Stimulated activated effector memory CD8-positive, alpha-beta T cell treated with anti-CD3 and anti-CD28 coated beads, Interleukin-12 subunit alpha, Interleukin-12 subunit beta, amount 100 ng/mL, for 72 hours (primary cell): ENCODE measurements at regions not wholly inside any gene's neighbourhood (a gene's known extent, or its start where the extent isn't known, plus 50 kb on each side); places are given as distances from the start of the nearest gene placed in this dataset.
"Not testable (repeated sequence)": the region's sequence is repeated elsewhere in the genome, so short reads cannot be mapped to it uniquely, and the experiment has no call there.

Experiments used
- ATAC-seq: fragments of 150-1000 bp; cut with Tn5 transposase; 2 replicates; pipeline ENCODE4 v1.10.0; 2021
- DNase-seq, 2 donors: peaks; one replicate each; pipeline ENCODE4 v3.0.0; 2021 to 2022; ENCODE audit warnings: low spot score in 2 of 2
- H3K27ac Mint-ChIP-seq: one replicate; pipeline ENCODE4 v1.8.0; 2022; ENCODE audit warnings: mild to moderate bottlenecking, mixed read lengths
- H3K36me3 Mint-ChIP-seq: one replicate; pipeline ENCODE4 v1.8.0; 2022; ENCODE audit warnings: mild to moderate bottlenecking, mixed read lengths
- H3K4me1 Mint-ChIP-seq: one replicate; pipeline ENCODE4 v1.8.0; 2022; ENCODE audit warnings: mixed read lengths
- H3K4me3 Mint-ChIP-seq: one replicate; pipeline ENCODE4 v1.8.0; 2022; ENCODE audit warnings: mild to moderate bottlenecking, mixed read lengths
- H3K9me3 Mint-ChIP-seq: one replicate; pipeline ENCODE4 v1.8.0; 2022; ENCODE audit warnings: mixed read lengths

- no peak for ATAC-seq
- no peak for DNase-seq
- Mint-ChIP-seq H3K36me3 (no peaks in the 10 kb centered on the region), H3K9me3 (no peaks in the 10 kb centered on the region), H3K4me1 (no peaks in the 10 kb centered on the region), H3K4me3 (no peak overlapping the region), H3K27ac (no peak overlapping the region)
These were observed 210.7 kb upstream of the IGFBP7 start for GRCh38 chr4:57320849-57321248.

GRCh38 chr4:57320217-57320616, 210.0 kb upstream of the IGFBP7 start:
- peaks cover 4% of the 10 kb centered on the region for H3K9me3 Mint-ChIP-seq
- ATAC-seq = no peak
- no peaks in the 10 kb centered on the region for H3K36me3 Mint-ChIP-seq
- no peak for DNase-seq
- no peaks in the 10 kb centered on the region for H3K4me1 Mint-ChIP-seq
- H3K4me3 Mint-ChIP-seq = no peak overlapping the region
- no peak overlapping the region for H3K27ac Mint-ChIP-seq

DNA sequence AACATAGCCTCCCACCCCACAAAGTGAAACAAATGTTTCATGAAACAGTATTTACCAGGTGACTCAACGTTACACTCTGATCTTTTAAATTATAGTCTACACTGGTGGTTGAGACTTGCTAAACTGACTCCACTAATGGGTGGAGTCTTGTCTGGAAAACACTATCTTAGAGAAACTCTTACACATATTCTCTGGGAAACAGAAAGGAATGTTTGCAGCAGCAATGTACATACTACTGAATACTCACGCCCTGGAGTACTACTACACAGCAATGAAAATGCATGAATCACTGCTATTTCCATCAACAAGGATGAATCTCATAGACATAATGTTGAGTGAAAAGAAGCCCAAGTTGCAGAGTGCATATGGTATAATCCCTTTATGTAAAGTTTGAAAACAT, 208.5 kb upstream of the IGFBP7 start:
- no peak for DNase-seq
- no peak for ATAC-seq
- Mint-ChIP-seq H3K4me1 (no peaks in the 10 kb centered on the region), H3K27ac (no peak overlapping the region), H3K4me3 (no peak overlapping the region), H3K9me3 (peaks cover 5% of the 10 kb centered on the region), H3K36me3 (no peaks in the 10 kb centered on the region)

GRCh38 chr4:57314636-57315035, 204.5 kb upstream of the IGFBP7 start:
- no peaks in the 10 kb centered on the region for H3K36me3 Mint-ChIP-seq
- no peak overlapping the region for H3K4me3 Mint-ChIP-seq
- no peak overlapping the region for H3K27ac Mint-ChIP-seq
- DNase-seq (no peak), ATAC-seq (no peak)
- H3K4me1 Mint-ChIP-seq = no peaks in the 10 kb centered on the region
- H3K9me3 Mint-ChIP-seq = peaks cover 7% of the 10 kb centered on the region

- DNase-seq = no peak
- no peak for ATAC-seq
- Mint-ChIP-seq H3K9me3 (peaks cover 7% of the 10 kb centered on the region), H3K36me3 (no peaks in the 10 kb centered on the region), H3K4me1 (no peaks in the 10 kb centered on the region), H3K27ac (no peak overlapping the region), H3K4me3 (no peak overlapping the region)
These were observed 202.1 kb upstream of the IGFBP7 start for GRCh38 chr4:57312296-57312695.

DNA sequence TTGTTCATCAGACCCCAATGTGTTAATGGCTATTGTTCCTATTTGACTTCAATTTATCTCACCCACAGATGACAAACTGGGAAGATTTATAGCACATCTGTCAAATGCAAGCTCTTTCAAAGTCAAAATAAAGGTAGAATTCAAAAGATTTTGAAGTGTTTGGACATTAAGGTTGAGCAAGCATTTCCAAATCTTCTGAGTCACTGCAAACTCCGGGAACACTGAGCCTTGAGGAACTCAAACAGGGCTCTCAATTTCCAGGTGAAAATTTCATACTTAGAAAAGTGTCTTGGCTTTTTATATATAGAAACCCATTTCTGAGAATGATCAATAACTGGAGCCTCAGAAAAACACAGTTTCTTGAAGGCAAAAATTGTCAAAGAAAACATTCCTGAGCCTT, 199.5 kb upstream of the IGFBP7 start:
- H3K4me3 Mint-ChIP-seq = no peak overlapping the region
- no peaks in the 10 kb centered on the region for H3K4me1 Mint-ChIP-seq
- DNase-seq (no peak), ATAC-seq (no peak)
- no peak overlapping the region for H3K27ac Mint-ChIP-seq
- H3K9me3 Mint-ChIP-seq = peaks cover 4% of the 10 kb centered on the region
- H3K36me3 Mint-ChIP-seq = no peaks in the 10 kb centered on the region

DNA sequence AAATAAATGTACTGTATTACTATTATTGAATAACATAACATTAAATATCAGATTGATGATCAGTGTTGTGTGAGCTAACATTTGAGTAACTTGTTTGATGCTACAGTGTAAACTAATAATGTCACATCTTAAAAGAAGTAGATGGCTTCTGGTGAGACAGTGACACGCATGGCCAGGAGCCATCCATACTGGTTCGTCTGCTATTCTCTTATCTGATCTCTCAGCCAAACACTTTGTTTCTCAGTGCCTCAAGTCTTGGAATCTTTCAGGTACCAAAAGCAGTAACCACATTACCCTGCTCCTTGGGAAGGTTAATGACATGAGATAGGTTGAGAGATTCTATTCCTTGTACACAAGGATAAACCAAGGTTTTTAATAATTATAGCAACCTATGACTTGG, 198.1 kb upstream of the IGFBP7 start:
- H3K4me1 Mint-ChIP-seq = no peaks in the 10 kb centered on the region
- no peak for ATAC-seq
- H3K9me3 Mint-ChIP-seq = no peaks in the 10 kb centered on the region
- H3K36me3 Mint-ChIP-seq = no peaks in the 10 kb centered on the region
- H3K27ac Mint-ChIP-seq = no peak overlapping the region
- no peak overlapping the region for H3K4me3 Mint-ChIP-seq
- DNase-seq = no peak

DNA sequence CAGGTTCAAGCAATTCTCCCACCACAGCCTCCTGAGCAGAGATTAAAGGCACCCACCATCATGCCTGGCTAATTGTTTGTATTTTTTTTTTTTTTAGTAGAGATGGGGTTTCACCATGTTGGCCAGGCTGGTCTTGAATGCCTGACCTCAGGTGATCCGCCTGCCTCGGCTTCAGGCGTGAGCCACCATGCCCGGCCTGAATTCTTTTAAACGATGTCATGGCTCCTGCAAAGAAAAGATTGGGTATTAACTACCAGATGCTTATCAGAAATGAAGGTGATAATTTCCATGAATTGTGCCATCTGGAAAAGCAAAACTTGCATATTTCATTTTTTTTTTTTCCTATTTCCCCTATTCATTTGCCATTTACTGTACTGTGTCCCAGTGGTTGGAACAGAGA, 195.7 kb upstream of the IGFBP7 start:
- Mint-ChIP-seq H3K27ac (no peak overlapping the region), H3K4me1 (no peaks in the 10 kb centered on the region), H3K4me3 (no peak overlapping the region), H3K9me3 (peaks cover 3% of the 10 kb centered on the region), H3K36me3 (no peaks in the 10 kb centered on the region)
- DNase-seq (no peak), ATAC-seq (no peak)

GRCh38 chr4:57303012-57303751, 193.0 kb upstream of the IGFBP7 start:
- DNase-seq (no peak), ATAC-seq (no peak)
- Mint-ChIP-seq H3K27ac (no peak overlapping the region), H3K36me3 (no peaks in the 10 kb centered on the region), H3K4me3 (no peak overlapping the region), H3K4me1 (no peaks in the 10 kb centered on the region), H3K9me3 (peaks cover 6% of the 10 kb centered on the region)

GRCh38 chr4:57300300-57300699, 190.1 kb upstream of the IGFBP7 start:
- not testable (repeated sequence) for H3K9me3 Mint-ChIP-seq, ATAC-seq, H3K27ac Mint-ChIP-seq, H3K4me1 Mint-ChIP-seq, H3K4me3 Mint-ChIP-seq, DNase-seq, H3K36me3 Mint-ChIP-seq

- no peaks in the 10 kb centered on the region for H3K9me3 Mint-ChIP-seq
- no peak overlapping the region for H3K27ac Mint-ChIP-seq
- H3K4me1 Mint-ChIP-seq = no peaks in the 10 kb centered on the region
- no peaks in the 10 kb centered on the region for H3K36me3 Mint-ChIP-seq
- no peak overlapping the region for H3K4me3 Mint-ChIP-seq
- no peak for ATAC-seq
- DNase-seq = no peak
These were observed 181.7 kb upstream of the IGFBP7 start for GRCh38 chr4:57291911-57292310.

DNA sequence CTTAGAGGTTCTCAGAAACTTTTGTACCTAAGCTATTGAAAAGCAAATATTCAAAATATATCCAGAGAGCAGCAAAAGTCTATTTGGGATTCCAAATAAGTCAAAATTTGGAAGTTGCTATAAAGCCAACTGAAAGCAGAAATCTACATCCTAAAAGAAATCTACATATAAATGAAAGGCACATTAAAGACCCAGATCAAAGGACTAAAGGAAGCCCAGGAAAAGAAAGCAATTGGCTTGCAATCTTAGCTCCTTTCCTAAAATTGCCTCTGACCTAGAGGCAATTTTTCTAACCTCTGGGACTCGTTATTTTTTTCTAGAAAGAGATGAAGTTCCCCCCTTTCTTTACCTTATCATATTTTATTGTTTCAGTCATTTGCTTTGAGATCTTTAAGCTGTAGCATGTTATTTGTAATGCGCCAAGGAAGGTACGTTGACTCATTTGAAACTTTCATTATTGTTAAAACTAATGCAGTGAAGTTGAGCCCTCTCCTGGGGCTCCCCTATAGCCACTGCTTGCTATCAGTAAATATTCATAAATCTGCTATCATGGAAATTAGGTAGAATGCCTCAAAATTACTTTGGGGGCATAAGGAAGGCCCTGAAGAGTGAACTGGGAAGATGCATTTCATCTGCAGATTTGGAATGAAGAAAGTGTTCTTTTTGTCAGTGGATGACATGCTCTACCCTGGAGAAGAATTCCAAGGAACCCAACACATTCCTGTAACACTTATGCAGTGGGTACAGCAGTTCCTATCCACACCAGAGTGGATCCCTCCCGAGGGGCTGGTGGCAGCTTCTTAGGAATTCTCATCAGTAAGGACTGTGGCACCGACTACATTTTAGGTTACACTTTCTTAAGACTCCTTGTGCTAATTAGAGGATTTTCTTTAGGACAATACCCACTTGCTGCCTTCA, 177.8 kb upstream of the IGFBP7 start:
- no peaks in the 10 kb centered on the region for H3K4me1 Mint-ChIP-seq
- no peaks in the 10 kb centered on the region for H3K9me3 Mint-ChIP-seq
- no peak overlapping the region for H3K4me3 Mint-ChIP-seq
- no peaks in the 10 kb centered on the region for H3K36me3 Mint-ChIP-seq
- ATAC-seq (no peak), DNase-seq (no peak)
- H3K27ac Mint-ChIP-seq = no peak overlapping the region

DNA sequence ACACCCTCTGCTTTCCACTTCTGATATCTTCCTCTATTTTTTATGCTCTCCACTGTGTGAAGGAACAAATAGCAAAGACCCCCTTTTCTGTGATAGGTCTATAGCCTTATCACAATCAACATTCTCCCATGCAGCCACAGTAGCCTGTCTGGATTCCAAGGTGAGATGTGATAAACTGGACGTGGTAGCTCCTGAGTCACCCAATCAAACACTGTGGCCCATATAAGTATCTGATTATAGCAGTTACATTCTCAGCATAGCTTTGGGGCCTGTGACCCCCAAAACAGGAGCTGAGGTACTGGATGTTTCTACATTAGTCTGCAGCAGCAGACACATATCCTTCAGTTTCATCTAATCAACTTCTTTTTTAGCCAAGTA, 172.7 kb upstream of the IGFBP7 start:
- DNase-seq (no peak), ATAC-seq (no peak)
- H3K9me3 Mint-ChIP-seq = no peaks in the 10 kb centered on the region
- H3K36me3 Mint-ChIP-seq = no peaks in the 10 kb centered on the region
- no peak overlapping the region for H3K4me3 Mint-ChIP-seq
- H3K27ac Mint-ChIP-seq = no peak overlapping the region
- no peaks in the 10 kb centered on the region for H3K4me1 Mint-ChIP-seq

GRCh38 chr4:57280481-57280880, 170.3 kb upstream of the IGFBP7 start:
- Mint-ChIP-seq H3K9me3 (no peaks in the 10 kb centered on the region), H3K27ac (no peak overlapping the region), H3K4me3 (no peak overlapping the region), H3K36me3 (no peaks in the 10 kb centered on the region), H3K4me1 (no peaks in the 10 kb centered on the region)
- no peak for DNase-seq
- no peak for ATAC-seq

DNA sequence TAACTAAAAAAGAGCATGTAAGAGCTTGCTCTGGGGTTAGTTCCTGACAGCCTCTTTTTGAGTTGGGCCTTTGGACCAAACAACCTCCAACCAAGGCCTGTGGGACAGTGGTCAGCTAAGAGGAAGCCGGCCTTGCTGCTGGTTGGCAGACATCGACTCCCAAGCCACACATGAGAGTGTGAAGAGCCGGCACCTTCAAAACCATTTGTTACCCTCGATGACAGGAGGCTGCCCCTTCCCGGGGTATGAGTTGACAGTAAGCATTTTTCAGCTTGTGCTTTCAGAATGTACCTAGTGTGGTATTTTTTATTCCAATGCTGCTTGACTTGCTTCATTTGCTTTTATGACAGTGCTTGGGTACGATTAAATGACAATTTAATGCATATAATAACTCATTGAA, 168.6 kb upstream of the IGFBP7 start:
- Mint-ChIP-seq H3K9me3 (no peaks in the 10 kb centered on the region), H3K4me3 (no peak overlapping the region), H3K4me1 (no peaks in the 10 kb centered on the region), H3K27ac (no peak overlapping the region), H3K36me3 (no peaks in the 10 kb centered on the region)
- DNase-seq (no peak), ATAC-seq (no peak)

DNA sequence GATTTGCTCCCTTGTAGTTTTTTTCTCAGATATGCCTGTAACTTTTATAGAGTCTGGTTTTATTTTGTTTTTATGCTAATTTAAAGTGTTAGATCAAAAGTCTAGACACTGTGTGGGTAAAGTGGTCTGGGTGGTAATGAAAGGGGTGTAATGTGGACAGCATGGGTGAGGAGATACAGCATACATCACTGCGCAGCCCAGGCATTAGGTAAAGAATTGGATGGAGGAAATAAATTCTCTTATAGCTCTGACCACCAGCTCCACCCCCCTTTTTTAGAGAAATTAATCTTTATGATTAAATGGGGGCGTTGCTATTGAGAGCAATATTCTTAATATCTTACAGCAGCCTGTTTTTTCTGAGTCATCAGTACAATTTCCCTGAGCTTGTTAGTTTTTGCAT, 163.9 kb upstream of the IGFBP7 start:
- no peak for DNase-seq
- no peak for ATAC-seq
- H3K9me3 Mint-ChIP-seq = no peaks in the 10 kb centered on the region
- H3K27ac Mint-ChIP-seq = no peak overlapping the region
- H3K36me3 Mint-ChIP-seq = no peaks in the 10 kb centered on the region
- no peak overlapping the region for H3K4me3 Mint-ChIP-seq
- H3K4me1 Mint-ChIP-seq = no peaks in the 10 kb centered on the region
